ENCODE measurements at regions not wholly inside any gene's neighbourhood (a gene's known extent, or its start where the extent isn't known, plus 50 kb on each side); places are given as distances from the start of the nearest gene placed in this dataset.

DNA sequence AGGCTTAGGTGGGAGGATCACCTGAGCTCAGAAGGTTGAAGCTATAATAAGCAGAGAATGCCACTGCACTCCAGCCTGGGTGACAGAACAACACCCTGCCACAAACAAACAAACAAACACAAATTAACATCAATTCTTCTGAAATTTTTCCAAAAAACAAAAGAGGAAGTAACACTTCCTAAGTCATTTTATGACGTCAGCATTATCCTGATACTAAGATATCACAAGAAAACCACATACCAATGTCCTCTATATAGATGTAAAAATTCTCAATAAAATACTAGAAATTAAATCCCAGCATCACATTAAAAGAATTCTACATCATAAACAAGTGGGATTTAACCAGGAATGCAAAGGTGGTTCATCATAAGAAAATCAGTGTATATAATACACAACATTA is 64.4 kb upstream of the STK26 start:
- TF ChIP-seq, protein P1, sequence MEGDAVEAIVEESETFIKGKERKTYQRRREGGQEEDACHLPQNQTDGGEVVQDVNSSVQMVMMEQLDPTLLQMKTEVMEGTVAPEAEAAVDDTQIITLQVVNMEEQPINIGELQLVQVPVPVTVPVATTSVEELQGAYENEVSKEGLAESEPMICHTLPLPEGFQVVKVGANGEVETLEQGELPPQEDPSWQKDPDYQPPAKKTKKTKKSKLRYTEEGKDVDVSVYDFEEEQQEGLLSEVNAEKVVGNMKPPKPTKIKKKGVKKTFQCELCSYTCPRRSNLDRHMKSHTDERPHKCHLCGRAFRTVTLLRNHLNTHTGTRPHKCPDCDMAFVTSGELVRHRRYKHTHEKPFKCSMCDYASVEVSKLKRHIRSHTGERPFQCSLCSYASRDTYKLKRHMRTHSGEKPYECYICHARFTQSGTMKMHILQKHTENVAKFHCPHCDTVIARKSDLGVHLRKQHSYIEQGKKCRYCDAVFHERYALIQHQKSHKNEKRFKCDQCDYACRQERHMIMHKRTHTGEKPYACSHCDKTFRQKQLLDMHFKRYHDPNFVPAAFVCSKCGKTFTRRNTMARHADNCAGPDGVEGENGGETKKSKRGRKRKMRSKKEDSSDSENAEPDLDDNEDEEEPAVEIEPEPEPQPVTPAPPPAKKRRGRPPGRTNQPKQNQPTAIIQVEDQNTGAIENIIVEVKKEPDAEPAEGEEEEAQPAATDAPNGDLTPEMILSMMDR (IDR thresholded peaks at IDR 0.05), result no peak
- no peak for TF ChIP-seq POLR2A (IDR thresholded peaks at IDR 0.05)
